ENCODE measurements at regions not wholly inside any gene's neighbourhood (a gene's known extent, or its start where the extent isn't known, plus 50 kb on each side); places are given as distances from the start of the nearest gene placed in this dataset.

- DNase-seq = no peak
- intact Hi-C loops (cut with DNase I) = no loop called here
- no peak for ATAC-seq
These were observed 589.0 kb upstream of the FAM241A start for GRCh38 chr4:111556141-111556781.

- intact Hi-C loops (cut with DNase I) = no loop called here
- DNase-seq (no peak), ATAC-seq (no peak)
These were observed 588.4 kb upstream of the FAM241A start for GRCh38 chr4:111556851-111557250.

- intact Hi-C loops (cut with DNase I) = no loop called here
- ATAC-seq (no peak), DNase-seq (no peak)
These were observed 582.4 kb upstream of the FAM241A start for GRCh38 chr4:111562826-111563225.

GRCh38 chr4:111572470-111572869 is 572.8 kb upstream of the FAM241A start:
- DNase-seq (no peak), ATAC-seq (no peak)
- intact Hi-C loops (cut with DNase I) = no loop called here

- intact Hi-C loops (cut with DNase I) = no loop called here
- no peak for DNase-seq
- ATAC-seq = no peak
These were observed 571.9 kb upstream of the FAM241A start for GRCh38 chr4:111573386-111573785.

GRCh38 chr4:111579767-111580166 is 565.5 kb upstream of the FAM241A start:
- DNase-seq (no peak), ATAC-seq (no peak)
- intact Hi-C loops (cut with DNase I) = no loop called here

GRCh38 chr4:111595456-111595855 is 549.8 kb upstream of the FAM241A start:
- ATAC-seq = no peak
- intact Hi-C loops (cut with DNase I) = no loop called here
- no peak for DNase-seq

GRCh38 chr4:111596491-111596890 is 548.8 kb upstream of the FAM241A start:
- intact Hi-C loops (cut with DNase I) = no loop called here
- no peak for ATAC-seq
- no peak for DNase-seq

- no peak for ATAC-seq
- intact Hi-C loops (cut with DNase I) = no loop called here
- no peak for DNase-seq
These were observed 543.6 kb upstream of the FAM241A start for GRCh38 chr4:111601671-111602070.

- intact Hi-C loops (cut with DNase I) = no loop called here
- ATAC-seq (no peak), DNase-seq (no peak)
These were observed 542.4 kb upstream of the FAM241A start for GRCh38 chr4:111602848-111603247.

- intact Hi-C loops (cut with DNase I) = no loop called here
- no peak for ATAC-seq
- DNase-seq = no peak
These were observed 540.1 kb upstream of the FAM241A start for GRCh38 chr4:111605111-111605510.

- DNase-seq (no peak), ATAC-seq (no peak)
- intact Hi-C loops (cut with DNase I) = no loop called here
These were observed 534.6 kb upstream of the FAM241A start for GRCh38 chr4:111610681-111611080.

GRCh38 chr4:111618908-111619307 is 526.3 kb upstream of the FAM241A start:
- ATAC-seq (no peak), DNase-seq (no peak)
- intact Hi-C loops (cut with DNase I) = no loop called here

- no peak for DNase-seq
- ATAC-seq = no peak
- intact Hi-C loops (cut with DNase I) = no loop called here
These were observed 516.8 kb upstream of the FAM241A start for GRCh38 chr4:111628437-111628836.

- no peak for DNase-seq
- ATAC-seq = no peak
- intact Hi-C loops (cut with DNase I) = loop anchor here in 1 of 2 donors (2.0 to 10.0 kb wide), 2 partner anchors 1000 to 1626 kb away; no protein-coding TSS in a partner anchor
These were observed 514.5 kb upstream of the FAM241A start for GRCh38 chr4:111630705-111631104.

- intact Hi-C loops (cut with DNase I) = loop anchor here in 1 of 2 donors (2.0 to 10.0 kb wide), 2 partner anchors 1001 to 1627 kb away; no protein-coding TSS in a partner anchor
These were observed 513.8 kb upstream of the FAM241A start for GRCh38 chr4:111631215-111631999.

GRCh38 chr4:111632641-111633151 is 512.6 kb upstream of the FAM241A start:
- intact Hi-C loops (cut with DNase I) = loop anchor here in 1 of 2 donors (10.0 kb wide), 1 partner anchor 1628 kb away; no protein-coding TSS in a partner anchor

More at GRCh38 chr4:111631215-111631999, 513.8 kb upstream of the FAM241A start:
- ATAC-seq = no peak
- DNase-seq = no peak

GRCh38 chr4:111633663-111634266 is 511.5 kb upstream of the FAM241A start:
- no peak for ATAC-seq

More at GRCh38 chr4:111632641-111633151, 512.6 kb upstream of the FAM241A start:
- DNase-seq (no peak), ATAC-seq (no peak)

GRCh38 chr4:111635646-111636045 is 509.6 kb upstream of the FAM241A start:
- no peak for DNase-seq
- intact Hi-C loops (cut with DNase I) = loop anchor here in 1 of 2 donors (10.0 kb wide), 1 partner anchor 1631 kb away; no protein-coding TSS in a partner anchor
- ATAC-seq = no peak

More at GRCh38 chr4:111633663-111634266, 511.5 kb upstream of the FAM241A start:
- no peak for DNase-seq
- intact Hi-C loops (cut with DNase I) = loop anchor here in 1 of 2 donors (10.0 kb wide), 1 partner anchor 1629 kb away; no protein-coding TSS in a partner anchor

All from left cardiac atrium (tissue), 4 donors.